Mammary epithelial cell (primary cell): ENCODE measurements at regions not wholly inside any gene's neighbourhood (a gene's known extent, or its start where the extent isn't known, plus 50 kb on each side); places are given as distances from the start of the nearest gene placed in this dataset.

Source experiments
- CTCF ChIP-seq, 2 donors: IDR thresholded peaks in 1 of 2; conservative IDR thresholded peaks in 1 of 2; 2 replicates each; pipeline ENCODE4 v1.5.1; 2011 to 2012; ENCODE audit warnings: inconsistent platforms in 2 of 2, low read length in 2 of 2, mild to moderate bottlenecking in 2 of 2, control low read depth in 1 of 2, low read depth in 1 of 2; ENCODE audit not compliant: insufficient read depth in 1 of 2; ENCODE audit errors: extremely low read depth in 1 of 2
- EZH2 ChIP-seq: IDR thresholded peaks from 2 replicates; pipeline ENCODE4 v1.6.1; 2012; ENCODE audit warnings: low read length, inconsistent platforms, borderline replicate concordance

- peak in 1 of 2 donors; percentile 12 for TF ChIP-seq CTCF (conservative IDR thresholded peaks at IDR 0.05 in 1 of 2, IDR thresholded peaks at IDR 0.05 in 1 of 2; ENCODE audit: extremely low read depth in 1 of 2, insufficient read depth in 1 of 2, low read depth in 1 of 2, low read length in 2 of 2)
- TF ChIP-seq EZH2: no peak
Observed at GRCh38 chr2:52956766-52957165, 810.8 kb upstream of the CHAC2 start.
